GM19395 (cell line): ENCODE measurements at regions not wholly inside any gene's neighbourhood (a gene's known extent, or its start where the extent isn't known, plus 50 kb on each side); places are given as distances from the start of the nearest gene placed in this dataset.

Source experiments
- ATAC-seq: cut with Tn5 transposase; IDR thresholded peaks from one replicate; pipeline ENCODE4 v1.9.1; 2021; ENCODE audit warnings: mild to moderate bottlenecking, moderate library complexity; ENCODE audit not compliant: unreplicated experiment

DNA sequence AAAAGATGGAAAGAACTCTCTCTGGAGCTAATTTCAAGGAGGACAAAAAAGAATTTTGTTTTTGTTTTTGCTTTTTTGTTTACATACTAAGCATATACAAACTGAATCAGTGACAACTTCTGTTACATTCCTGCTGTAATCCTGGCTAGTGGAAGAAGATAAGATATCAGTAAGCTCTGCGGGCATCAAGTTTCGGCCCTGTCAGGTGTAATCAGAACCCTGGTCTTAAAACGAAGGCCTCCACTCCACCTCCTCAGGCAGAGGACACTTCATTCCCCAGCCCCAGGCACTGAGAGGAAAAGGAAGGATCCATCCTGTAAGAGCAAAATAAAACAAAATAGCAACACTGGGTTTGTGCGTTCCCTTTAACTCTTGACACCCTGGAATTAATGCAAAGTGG is 88.9 kb upstream of the ARHGAP29 start:
- ATAC-seq, result no peak

GRCh38 chr1:94325377-94326302 is 88.3 kb upstream of the ARHGAP29 start:
- no peak for ATAC-seq

DNA sequence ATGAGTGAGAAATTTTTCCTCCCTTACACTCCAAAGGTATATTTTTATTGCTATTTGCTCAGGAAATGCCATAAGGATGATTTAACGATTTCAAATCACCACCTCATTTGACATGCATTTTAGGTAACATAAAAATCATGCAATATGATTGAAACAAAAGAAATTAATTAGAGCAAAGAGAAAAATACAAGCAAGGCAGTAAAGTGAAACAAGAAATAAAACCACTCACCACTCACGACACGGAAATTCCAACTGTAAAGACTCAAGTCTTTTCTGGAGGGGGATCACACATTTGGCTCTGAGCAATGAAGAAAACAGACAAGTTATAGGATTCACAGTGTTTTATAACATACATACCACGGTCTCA is 86.8 kb upstream of the ARHGAP29 start:
- no peak for ATAC-seq

GRCh38 chr1:94323311-94324177 is 86.2 kb upstream of the ARHGAP29 start:
- ATAC-seq, result no peak

- ATAC-seq, result no peak
Measured at GRCh38 chr1:94322696-94323095, 85.3 kb upstream of the ARHGAP29 start.

GRCh38 chr1:94321662-94322061 is 84.3 kb upstream of the ARHGAP29 start:
- no peak for ATAC-seq

DNA sequence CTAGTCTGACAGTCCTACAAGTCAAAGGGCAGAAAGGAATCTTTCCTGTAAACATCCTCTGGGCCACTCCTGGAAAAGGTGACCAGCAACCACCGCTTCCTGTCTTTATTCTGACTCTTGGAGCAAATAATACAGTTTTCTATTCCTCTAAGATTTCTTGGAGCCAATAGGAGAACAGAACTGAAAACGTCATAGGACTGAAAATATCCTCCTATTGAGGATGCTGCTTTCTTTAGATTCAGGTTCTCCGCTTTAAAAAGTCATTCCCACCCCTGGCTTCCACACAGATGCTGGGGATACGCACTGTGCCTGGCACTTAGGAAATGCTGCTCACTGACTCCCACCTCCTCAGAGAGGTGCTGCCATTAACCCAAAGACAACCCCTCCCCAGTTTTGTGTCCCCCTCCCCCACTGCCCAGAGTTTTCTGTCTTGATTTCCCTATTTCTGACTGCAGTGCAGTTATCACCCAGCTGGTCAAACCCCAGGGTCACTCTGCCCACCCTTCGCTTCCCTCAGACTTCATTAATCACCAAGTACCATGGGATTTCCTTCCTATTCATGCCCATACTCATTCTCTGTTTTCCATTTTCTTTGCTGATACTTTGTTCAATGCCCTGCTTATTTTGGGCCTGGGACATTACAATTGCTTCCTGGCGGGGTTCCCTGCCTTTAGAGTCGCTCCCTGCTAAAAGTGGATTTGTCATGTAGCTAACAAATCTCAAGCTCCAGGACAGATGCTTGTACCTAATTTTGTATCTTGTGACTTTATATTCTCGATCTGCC is 82.1 kb upstream of the ARHGAP29 start:
- ATAC-seq, result no peak

DNA sequence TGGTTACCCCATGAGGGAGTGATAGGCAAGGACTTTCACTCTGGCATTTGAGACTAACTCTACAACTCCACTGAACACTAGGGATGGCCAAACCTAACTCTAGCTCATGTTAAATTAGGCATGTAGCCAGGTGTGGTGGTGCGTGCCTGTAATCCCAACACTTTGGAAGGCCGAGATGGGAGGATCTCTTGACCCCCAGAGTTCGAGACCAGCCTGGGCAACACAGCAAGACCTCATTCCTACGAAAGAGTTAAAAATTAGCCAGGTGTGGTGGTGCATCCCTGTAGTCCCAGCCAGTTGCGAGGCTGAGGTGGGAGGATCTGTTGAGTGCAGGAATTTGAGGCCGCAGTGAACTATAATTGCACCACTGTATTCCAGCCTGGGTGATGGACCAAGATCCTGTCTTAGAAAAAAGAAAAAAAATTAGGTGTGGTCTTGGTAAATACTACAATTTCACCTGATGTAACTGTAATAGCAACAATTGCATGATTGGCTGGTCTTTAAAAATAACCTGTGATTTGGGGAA is 81.2 kb upstream of the ARHGAP29 start:
- ATAC-seq, result no peak

GRCh38 chr1:94317790-94318188 is 80.4 kb upstream of the ARHGAP29 start:
- no peak for ATAC-seq

DNA sequence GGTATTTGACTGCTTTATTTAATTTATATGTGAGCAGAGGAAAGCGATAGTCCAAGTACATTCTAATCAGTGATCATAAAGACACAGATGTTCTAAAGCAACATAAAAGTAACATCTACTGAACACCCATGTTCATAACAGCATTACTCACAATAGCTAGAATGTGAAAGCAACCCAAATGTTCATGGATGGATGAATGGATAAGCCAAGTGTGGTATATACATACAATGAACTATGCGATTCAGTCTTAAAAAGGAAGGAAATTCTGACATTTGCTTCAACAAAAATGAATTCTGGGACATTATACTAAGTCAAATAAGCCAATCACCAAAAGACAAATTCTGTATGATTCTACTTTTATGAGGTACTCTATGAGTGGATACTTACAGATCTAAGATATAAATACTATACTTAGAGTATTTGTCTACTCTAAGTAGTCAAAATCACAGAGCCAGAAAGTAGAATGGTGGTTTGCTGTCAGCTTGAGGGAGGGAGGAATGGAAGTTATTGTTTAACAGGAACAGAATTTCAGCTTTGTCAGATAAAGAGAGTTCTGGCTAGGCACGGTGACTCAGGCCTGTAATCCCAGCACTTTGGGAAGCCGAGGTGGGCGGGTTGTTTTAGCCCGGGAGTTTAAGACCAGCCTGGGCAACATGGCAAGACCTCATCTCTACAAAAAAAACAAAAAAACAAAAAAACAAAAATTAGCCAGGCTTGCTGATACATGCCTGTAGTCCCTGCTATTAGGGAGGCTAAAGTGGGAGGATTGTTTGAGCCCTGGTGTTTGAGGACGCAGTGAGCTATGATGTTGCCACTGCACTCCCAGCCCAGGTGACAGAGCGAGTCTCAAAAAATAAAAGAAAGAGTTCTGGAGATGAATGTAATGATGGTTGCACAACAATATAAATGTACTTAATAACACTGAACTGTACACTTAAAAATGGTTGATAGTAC is 79.7 kb upstream of the ARHGAP29 start:
- ATAC-seq, result no peak

DNA sequence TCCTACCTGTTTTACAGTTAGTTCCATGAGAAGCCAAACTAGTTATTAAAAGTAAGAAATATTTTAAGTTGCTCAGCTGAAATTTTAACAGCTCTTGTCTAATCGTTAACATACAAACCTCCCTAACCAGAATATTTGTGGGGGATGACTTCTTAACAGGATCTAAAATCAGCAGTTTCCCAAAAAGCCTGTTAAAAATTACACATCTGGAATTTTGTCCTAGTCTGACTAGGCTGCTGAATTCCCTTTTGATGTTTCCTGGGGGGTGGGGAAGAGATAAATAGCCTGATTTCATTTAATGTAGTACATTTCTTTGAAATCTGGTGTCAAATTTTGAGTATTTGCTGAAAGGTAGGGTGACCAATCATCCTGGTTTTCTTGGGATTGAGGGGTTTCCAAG is 78.8 kb upstream of the ARHGAP29 start:
- no peak for ATAC-seq

DNA sequence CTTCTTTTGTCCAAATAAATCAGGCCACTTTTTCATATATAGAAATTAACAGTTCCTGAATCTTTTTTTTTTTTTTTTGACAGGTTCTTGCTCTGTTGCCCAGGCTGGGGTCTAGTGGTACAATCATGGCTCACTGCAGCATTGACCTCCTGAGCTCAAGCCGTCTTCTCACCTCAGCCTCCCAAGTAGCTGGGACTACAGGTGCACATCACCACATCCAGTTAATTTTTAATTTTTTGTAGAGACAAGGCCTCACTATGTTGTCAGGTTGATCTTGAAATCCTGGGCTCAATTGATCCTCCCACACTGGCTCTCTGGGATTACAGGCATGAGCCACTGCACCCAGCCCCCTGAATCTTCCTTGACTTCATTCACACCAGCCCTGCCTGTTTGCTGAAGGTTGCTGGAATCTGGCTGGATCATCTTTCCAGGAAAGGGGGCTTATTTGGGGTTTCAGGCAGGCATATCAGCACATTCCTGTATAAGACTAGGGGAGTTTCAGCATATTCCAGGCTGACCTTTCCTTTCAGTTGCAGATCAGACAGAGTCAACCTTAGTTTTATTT is 78.2 kb upstream of the ARHGAP29 start:
- no peak for ATAC-seq

DNA sequence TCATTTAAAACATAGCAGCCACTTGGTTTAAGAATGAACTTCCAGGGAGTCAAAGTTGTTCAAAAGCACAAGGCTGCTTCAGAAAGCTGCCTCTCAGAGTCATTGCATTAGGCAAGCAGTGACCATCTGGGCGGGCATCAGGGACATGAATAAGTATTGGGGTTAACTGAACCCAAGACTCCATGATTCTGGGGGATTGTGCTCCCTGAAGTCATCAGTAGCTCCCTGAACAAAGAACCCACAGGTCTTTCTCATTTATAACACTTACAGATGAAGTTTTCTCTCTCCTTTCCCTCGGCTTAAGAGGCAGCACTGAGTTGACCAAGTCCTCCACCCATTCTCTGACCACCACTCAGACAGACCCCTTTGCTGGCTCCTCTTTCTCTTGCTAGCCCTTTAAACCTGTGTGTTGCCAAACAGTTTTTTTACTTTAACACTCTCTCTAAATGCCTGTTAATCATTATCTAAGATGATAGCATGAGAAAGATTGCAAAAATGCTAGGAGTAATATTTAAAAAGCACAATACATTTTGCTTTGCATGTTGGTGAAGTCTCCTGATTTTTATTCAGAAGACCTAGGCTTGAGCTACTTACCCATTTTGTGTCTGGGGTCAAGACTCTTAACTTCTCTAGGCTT is 77.0 kb upstream of the ARHGAP29 start:
- no peak for ATAC-seq

DNA sequence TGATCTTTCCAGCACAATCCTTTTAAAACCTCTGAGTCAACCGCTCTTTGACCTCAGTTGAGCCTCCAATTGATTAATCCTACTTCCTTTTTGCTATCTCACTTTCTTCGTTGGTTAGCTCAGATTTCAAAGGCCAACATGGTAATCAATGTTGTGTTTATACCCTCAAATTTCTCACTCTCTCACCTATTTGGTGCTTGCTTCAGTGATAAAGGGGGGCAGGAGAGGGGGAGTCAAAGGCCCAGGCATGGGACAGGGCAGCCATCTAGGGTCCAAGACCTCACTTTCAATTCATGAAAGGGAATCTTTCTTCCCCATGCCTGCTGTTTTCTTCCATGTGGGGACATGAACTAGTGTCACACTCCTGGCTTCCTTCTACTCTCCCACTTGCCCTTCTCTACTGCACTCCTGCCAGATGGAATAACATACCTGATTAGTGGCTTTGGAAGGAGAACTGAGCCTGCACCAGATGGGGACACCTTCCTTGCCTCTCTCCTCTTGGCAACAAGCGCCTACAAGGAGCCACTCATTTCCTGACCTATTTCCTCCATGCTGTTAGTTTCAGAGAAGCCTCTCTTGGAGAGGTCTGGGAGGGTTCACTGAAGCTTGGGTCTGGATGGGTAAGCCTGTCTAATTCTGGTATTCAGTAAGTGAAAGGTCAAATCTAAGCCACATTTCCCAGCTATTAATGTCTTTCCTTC is 73.3 kb upstream of the ARHGAP29 start:
- no peak for ATAC-seq

DNA sequence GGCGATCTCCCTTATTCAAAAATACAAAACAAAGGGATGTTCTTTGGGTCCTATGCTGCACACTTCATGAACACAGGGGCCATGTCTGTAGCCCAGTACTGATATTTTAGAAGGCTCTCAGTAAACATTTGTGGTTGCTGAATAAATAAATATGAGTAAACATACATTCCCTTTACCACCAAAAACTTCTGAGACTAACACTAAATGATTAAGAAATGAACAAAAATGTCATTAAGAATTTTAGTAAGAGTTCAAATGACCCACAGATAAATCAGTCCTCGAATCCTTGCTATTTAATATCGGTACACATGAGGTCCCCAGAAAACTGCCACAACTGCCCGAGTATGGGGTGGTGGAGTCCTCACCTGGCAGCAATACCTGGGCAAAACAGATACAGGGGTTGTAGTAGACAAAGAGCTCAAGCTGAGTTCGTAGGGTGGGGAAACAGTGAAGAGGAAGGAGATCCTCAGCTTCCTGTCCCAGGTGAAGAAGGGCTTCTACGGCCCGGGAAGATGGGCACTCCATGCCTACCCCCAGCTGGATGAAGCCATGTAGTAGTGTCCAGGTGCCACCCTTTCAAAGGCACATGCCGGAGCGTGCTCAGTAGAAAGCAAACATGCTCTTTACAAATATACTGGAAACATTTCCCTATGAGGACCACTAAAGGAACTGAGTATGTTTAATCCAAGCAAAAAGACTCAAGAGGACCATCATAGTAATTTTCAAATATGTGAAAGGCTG is 72.6 kb upstream of the ARHGAP29 start:
- ATAC-seq, result no peak

DNA sequence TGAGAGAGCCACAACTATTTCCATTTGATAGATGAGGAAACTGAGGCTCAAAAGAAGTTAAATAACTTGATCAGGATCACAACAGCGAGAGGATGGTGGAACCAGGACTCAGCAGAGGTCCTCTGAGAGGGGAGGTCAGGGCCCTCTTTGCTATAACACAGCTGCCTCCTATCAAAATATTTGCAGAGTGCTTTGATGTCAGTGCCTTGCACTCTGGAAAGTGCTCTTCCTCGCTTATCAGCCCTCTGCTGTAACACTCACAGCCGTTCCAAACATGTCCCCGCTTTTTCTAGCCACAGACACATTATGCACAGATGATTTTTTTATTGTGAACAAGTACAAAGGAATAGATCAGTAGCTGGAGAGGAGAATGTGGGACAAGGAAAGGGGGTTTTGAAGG is 71.8 kb upstream of the ARHGAP29 start:
- ATAC-seq, result no peak

DNA sequence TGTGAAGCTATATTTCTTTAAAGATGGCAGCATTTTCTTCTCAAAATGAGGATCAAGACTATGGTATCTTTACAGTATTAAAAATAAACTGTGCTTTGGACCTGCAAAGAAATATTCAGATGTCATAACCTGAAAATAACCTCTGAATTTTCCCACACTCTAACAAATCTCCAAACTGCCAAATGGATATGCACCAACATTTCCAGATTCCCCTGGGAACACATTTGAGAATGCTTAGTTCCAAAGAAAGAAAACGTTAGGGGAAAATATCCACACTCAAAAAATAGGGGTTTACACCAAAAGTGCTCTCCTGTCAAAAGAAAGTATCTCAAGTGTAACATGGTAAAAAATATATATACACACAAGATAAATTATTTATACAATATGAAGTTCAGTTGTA is 69.1 kb upstream of the ARHGAP29 start:
- no peak for ATAC-seq

DNA sequence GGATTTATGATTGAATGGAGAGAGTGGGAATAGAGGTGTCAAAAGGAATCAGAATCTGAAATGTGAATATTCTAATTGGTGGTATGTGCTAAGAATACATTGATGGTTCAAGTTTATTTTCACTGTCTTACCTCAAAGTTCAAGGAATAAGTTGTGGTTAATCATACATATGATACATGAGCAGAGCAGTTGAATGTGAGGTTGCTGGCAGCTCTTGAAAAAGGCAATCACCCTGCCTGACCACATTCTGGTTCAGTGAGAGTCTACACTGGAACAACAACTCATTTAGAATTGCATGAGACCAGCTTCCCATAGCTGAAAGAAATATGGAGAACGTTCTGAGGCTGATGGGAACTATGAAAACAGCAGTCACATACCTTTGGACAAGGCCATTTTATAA is 68.3 kb upstream of the ARHGAP29 start:
- ATAC-seq, result no peak
